Activated CD4-positive, alpha-beta T cell treated with anti-CD3 and anti-CD28 coated beads for 24 hours (primary cell): ENCODE measurements at regions not wholly inside any gene's neighbourhood (a gene's known extent, or its start where the extent isn't known, plus 50 kb on each side); places are given as distances from the start of the nearest gene placed in this dataset.
"Not testable (repeated sequence)": the region's sequence is repeated elsewhere in the genome, so short reads cannot be mapped to it uniquely, and the experiment has no call there.

Source experiments
- DNase-seq, 2 donors: peaks; one replicate each; pipeline ENCODE4 v3.0.0-alpha.2; 2020; ENCODE audit warnings: low read depth in 2 of 2

DNA sequence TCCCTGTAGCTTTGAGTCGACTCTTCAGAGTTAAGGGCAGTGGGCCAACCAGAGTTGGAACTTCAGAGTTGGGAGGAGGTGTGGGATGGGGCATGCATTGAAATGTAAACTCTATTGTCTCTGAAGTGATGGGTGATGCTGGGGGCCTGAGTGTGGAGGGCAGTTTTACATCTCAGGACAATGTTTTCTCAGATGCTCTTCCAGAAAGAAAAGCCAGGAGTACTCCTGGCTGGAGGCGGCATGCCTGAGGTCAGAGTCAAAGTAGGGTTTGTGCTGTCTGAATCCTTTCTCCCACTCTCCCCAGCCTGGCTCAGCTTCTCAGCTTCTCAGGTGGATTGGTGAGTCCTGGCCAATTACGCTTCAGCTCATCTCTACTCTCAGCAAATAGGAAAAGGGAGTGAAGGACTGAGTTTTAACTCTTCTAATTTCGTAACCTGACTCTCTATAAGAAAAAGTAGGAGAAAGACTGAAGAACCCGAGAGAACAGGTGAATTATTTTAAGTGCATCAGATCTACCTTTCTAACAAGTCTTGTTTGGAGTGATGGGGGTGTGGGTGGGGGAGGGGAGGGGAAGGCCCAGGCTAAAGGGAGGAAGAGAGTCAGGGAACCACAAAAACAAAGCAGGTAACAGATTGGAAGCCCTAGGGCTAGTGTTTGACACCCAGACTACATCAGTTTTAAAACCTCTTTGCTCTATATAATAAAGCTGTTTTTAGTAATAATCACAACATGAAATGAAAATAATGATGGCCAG lies 107.5 kb upstream of the PELI1 start:
- no peak for DNase-seq

DNA sequence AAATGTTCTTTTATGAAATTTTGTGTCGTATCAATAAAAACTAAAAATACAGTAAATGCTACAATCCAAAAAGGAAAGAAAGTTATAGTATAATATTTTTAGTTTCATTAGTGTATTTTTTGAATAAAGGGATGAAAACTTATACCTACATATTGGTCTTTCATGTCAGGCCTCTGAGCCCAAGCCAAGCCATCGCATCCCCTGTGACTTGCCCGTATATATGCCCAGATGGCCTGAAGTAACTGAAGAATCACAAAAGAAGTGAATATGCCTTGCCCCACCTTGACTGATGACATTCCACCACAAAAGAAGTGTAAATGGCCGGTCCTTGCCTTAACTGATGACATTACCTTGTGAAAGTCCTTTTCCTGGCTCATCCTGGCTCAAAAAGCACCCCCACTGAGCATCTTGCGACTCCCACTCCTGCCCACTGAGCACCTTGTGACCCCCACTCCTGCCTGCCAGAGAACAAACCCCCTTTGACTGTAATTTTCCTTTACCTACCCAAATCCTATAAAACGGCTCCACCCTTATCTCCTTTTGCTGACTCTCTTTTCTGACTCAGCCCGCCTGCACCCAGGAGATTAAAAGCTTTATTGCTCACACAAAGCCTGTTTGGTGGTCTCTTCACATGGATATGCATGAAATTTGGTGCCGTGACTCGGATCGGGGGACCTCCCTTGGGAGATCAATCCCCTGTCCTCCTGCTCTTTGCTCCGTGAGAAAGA lies 108.2 kb upstream of the PELI1 start:
- DNase-seq = not testable (repeated sequence)

DNA sequence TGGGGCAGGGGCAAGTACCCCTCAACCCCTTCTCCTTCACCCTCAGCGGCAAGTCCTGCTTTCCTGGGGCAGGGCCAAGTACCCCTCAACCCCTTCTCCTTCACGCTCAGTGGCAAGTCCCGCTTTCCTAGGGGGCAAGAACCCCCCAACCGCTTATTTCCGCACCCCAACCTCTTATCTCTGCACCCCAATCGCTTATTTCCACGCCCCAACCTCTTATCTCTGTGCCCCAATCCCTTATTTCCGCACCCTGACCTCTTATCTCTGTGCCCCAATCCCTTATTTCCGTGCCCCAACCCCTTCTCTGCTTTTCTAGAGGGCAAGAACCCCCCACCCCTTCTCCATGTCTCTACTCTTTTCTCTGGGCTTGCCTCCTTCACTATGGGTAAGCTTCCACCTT lies 109.2 kb upstream of the PELI1 start:
- DNase-seq = not testable (repeated sequence)

DNA sequence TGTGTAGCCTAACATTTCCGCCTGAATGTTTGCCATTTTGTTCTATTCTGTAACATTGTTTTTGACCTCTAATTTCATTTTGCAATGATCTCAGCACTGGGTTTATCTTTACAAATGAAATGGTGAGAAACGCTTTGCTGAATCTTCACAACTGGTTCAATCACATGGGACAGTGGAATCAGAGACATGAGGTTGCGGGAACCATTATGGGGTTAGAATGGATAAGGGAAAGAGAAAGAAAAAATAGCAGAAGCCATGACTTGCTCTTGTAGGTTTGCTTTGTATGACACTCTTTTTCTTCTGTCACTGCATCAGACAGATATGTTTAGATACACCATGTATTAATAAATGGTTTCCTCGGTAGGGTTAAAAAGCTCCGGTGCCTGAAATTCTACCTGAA lies 114.3 kb upstream of the PELI1 start:
- no peak for DNase-seq

- DNase-seq = no peak
These were observed 115.1 kb upstream of the PELI1 start for GRCh38 chr2:64259312-64259711.

- DNase-seq = no peak
These were observed 116.0 kb upstream of the PELI1 start for GRCh38 chr2:64260093-64260803.

DNA sequence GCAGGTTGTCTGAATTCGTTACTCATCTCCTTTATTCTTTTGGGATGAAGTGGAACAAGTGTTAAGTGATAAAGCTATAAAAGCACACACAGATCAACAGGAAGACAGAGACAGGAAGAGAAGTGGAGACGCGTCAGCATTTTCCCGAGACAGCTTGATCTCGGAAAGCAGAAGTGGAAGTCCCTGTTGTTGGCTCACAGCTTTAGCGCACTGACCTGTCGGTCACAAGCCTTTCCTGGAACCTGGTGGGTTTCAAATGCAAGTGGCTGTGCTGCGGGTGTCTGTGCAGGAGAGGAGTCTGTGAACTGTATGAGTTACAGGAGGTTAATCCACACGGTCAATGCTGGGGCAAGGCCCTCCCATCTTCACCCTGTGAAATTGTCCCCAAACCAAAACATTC lies 116.6 kb upstream of the PELI1 start:
- DNase-seq = no peak

- DNase-seq = no peak
These were observed 117.9 kb upstream of the PELI1 start for GRCh38 chr2:64262071-64262470.

DNA sequence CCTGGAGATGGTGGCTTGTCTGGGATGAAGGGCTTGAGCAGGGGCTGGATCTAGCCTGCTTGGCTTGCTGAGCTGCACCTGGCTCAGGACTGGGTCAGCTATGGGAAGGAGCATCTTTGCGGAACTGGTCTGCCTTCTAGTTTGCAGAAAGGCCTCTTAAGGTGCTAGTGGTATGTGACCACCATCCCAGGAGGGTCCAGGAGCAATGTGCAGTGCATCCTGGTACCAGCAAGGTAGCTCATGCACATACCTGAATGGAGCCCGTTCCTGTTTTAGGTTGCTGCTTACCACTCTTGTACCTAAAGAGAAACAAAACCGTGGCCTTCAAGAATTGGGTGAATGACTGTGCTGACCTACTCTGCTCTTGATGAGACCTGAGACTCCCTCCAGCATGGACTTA lies 118.6 kb upstream of the PELI1 start:
- DNase-seq = no peak

DNA sequence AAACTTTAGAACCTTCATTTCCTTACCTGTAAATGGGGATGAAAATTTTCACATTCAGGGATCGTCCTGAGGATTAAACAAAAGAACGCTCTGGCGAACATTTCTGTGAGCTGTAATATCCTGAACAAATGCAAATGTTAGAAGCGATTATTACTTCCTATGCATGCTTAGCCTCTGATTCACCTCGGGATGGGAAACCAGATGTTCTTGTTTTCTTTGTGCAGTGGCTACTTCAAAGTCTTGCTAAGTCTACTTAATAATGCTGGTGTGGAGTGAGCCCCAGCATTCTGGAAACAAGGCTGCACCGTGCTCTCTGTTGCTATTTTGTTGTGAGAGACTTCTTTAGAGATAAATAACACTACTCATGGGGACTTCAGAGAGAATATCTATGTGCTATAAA lies 119.1 kb upstream of the PELI1 start:
- DNase-seq = no peak

DNA sequence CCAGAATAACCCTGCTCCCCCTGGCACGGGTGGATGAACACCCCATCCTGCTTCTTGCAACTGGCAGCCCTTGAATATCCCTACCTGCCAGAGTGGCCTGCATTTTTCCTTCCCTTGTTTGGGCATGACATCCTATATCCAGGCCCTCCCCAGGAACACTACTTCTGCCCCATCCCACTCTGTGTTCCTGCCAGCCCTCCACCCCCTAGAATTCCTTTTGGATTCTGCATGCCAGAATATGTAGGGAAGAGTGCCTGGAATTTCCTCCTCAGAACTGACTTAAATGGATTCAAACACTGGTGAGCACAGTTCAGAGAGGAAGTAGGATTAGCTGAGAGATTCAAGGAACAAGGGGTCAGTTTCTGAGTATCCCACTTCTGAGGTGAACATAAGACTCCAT lies 123.5 kb upstream of the PELI1 start:
- DNase-seq = no peak

DNA sequence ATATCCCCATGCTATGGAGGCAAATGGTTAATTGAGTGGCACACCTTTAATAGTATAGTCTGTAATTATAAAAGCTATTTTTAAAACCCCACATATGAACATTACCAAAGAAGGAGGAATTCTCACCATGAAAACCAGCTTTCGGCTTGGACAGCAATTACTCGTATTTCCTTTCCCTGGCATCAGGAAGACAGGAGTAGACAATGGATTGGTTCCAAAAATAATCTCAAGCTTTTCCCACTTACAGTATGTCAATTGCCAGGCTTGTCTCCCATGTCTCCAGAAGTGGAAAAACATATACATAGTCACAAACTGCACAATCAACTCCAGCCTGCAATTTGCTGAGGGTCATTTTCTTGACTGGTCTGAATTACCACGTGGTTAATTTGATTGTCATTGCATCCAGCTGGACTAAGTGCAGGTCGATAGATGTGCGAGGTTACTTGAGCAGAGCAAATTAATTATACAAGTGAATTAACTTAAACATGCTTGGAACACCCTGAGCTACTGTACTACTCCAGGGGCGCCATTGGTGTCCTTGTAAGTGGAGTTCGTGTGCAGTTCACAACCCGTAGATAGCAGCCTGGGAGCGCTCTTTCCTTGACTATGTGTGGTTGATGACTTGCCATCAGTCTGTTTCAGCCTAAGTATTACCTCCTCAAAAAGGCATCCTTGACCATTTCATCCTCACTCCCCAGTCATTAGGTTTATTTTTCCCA lies 124.3 kb upstream of the PELI1 start:
- DNase-seq = no peak

- no peak for DNase-seq
These were observed 129.5 kb upstream of the PELI1 start for GRCh38 chr2:64273524-64274398.

GRCh38 chr2:64274399-64275173 lies 130.4 kb upstream of the PELI1 start:
- no peak for DNase-seq

GRCh38 chr2:64275174-64275466 lies 130.9 kb upstream of the PELI1 start:
- no peak for DNase-seq

DNA sequence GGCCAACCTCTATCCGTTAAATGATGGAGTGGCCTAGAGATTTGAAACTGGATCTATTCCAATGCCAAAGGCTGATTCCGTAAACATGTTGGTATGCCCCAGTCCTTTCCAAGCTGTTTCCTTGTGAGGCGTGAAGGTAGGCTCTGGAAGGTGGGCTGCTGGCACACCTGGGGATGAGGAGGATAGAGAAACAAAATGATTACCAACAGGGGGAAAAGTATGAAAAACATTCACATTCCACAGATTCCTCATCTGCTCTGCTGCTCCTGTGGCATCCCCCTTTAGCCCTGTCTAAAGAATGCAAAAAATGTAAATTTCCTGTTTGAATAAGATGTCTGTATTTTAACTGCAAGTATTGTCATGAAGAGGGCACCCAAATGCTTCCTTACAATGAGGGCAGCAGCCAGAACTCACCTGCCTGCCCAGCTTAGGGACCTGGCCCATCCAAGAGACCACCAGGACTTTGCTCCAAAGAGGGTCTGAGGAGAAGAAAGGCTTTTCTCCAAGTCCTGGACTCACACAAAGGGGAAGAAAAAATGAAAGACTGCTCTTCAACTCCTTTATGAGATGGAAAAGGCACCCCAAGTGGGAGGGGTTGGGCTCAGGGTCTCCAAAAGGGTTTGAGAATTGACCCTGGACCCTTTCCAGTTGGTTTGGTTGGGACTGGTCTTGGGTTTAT lies 132.3 kb upstream of the PELI1 start:
- DNase-seq = no peak

DNA sequence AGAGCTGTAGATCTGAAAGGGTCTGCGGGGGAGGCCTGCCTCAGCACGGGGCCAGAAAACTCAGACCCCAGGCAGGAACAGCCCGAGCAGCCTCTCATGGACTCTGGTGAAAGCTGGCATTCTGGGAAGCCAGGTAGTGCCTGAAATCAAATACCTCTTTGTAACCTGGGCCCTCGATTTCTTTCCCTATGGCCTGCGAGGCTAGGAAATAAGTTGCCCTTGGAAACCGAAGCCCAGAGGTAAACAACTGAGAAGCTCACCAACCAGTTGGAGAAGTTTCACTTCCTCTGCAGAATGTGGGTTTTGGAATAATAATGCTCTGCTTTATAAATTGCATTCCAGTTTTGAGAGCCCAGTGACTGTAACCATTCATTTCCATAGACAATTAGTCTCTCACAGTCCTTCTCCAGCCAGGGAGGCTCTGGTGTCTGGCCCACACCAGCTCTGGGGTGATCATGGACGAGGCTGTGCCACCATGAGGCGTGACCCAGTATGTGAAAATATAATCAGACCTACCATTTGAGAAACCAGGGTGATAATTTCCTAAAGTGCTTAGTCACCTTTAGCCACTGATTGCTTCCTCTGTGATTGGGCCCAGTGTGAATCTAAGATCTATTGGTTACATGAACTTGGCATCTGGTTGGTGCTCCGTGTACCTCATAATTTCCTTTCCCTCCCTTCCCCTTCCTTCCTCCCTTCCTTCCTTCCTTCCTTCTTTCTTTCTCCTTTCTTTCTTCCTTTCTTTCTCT lies 133.1 kb upstream of the PELI1 start:
- no peak for DNase-seq

DNA sequence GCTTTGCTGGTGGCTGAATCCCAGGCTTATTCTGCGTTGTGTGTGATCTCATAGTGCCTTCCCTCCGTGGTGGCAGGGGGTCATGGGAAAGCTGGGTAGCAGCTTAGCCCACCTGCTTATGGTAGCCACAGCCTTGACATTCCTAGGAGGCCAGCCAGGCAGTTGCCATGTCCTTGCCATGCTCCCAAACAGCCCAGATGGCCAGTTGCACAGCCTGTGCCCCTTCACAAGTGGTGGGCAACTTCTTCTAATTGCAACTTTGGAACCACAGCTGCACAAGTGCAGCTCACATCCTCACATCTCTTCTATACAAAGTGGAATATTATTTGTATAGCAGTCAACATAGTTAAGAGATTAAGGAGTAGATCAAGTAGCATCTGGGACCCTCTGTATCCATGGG lies 136.6 kb upstream of the PELI1 start:
- DNase-seq = not testable (repeated sequence)

DNA sequence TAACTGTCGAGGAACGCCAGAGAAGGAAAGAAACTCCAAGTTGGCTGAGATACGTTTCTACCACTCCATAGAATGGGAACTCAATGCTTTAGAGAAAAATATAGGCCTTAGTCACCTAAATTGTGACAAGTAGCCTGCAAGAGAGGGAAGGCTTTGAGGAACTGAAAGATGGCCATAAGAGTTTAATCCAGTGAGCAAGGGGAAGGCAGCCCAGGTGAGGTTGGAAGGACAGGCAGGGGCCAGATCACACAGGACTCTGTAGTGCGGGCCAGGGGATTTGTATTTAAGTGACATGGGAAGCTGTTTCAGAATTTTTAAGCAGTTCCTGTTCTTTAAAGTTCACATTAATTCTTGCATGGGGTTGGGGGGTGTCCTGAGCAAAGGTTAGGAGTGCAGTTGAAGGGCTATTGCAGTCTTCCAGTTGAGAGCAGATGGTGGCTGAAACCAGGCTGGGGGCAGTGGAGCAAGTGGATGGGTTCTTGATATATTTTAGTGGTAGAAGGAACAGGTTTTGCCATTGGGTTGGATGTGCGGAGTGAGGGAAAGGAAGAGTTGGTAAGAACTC lies 138.9 kb upstream of the PELI1 start:
- no peak for DNase-seq
